Type B pancreatic cell (in vitro differentiated cells): ENCODE measurements at regions not wholly inside any gene's neighbourhood (a gene's known extent, or its start where the extent isn't known, plus 50 kb on each side); places are given as distances from the start of the nearest gene placed in this dataset.
A peak's percentile ranks its signal among the peaks of the same experiment; 100 is the strongest.

ENCODE experiments used
- DNase-seq: peaks from one replicate; pipeline ENCODE4 v3.0.0; 2021; ENCODE audit warnings: mixed read lengths; ENCODE audit not compliant: unreplicated experiment; ENCODE audit errors: extremely low spot score
- H3K27ac Mint-ChIP-seq: 2 replicates; pipeline ENCODE4 v1.8.0; 2021; ENCODE audit warnings: mild to moderate bottlenecking, mixed read lengths
- H3K27me3 Mint-ChIP-seq: 2 replicates; pipeline ENCODE4 v1.8.0; 2021; ENCODE audit warnings: mixed read lengths
- H3K36me3 Mint-ChIP-seq: 2 replicates; pipeline ENCODE4 v1.8.0; 2021; ENCODE audit warnings: mixed read lengths
- H3K4me1 Mint-ChIP-seq: one replicate; pipeline ENCODE4 v1.8.0; 2021; ENCODE audit warnings: mixed read lengths; ENCODE audit not compliant: unreplicated experiment
- H3K4me3 Mint-ChIP-seq: 2 replicates; pipeline ENCODE4 v1.8.0; 2021; ENCODE audit warnings: mild to moderate bottlenecking, mixed read lengths
- H3K9me3 Mint-ChIP-seq: 2 replicates; pipeline ENCODE4 v1.8.0; 2021; ENCODE audit warnings: mixed read lengths
- TF ChIP-seq, protein P1 (sequence below): fragments of 200-600 bp; sonication (generic); conservative IDR thresholded peaks from 2 replicates; pipeline ENCODE4 v1.5.0; 2021; ENCODE audit warnings: antibody characterized with exemption, mild to moderate bottlenecking

DNA sequence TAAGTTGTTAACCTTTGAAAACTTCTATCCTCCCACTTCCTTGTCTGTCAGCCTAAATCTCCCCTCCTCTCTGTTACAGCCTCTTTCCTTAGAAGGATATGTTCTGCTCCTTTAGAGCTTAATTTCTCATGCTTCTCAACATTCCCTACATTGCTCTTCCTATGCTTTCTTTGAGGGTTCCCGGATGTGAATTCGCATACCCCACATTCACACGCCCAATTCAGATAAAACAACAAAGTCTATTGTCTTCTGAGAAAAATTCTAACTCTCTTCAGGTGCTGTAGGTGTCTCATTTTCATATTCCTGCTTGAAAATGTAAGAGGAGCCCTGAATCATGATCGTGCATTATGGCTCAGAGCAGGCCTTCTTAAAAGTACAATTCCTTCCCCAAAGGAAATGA, 171.8 kb upstream of the DPH6 start:
- Mint-ChIP-seq H3K27ac (peak overlapping the region; percentile 4), H3K4me1 (peaks cover 13% of the 10 kb centered on the region), H3K9me3 (peaks cover 19% of the 10 kb centered on the region), H3K27me3 (no peaks in the 10 kb centered on the region), H3K36me3 (no peaks in the 10 kb centered on the region), H3K4me3 (no peak overlapping the region)
- no peak for DNase-seq
- TF ChIP-seq, protein P1, sequence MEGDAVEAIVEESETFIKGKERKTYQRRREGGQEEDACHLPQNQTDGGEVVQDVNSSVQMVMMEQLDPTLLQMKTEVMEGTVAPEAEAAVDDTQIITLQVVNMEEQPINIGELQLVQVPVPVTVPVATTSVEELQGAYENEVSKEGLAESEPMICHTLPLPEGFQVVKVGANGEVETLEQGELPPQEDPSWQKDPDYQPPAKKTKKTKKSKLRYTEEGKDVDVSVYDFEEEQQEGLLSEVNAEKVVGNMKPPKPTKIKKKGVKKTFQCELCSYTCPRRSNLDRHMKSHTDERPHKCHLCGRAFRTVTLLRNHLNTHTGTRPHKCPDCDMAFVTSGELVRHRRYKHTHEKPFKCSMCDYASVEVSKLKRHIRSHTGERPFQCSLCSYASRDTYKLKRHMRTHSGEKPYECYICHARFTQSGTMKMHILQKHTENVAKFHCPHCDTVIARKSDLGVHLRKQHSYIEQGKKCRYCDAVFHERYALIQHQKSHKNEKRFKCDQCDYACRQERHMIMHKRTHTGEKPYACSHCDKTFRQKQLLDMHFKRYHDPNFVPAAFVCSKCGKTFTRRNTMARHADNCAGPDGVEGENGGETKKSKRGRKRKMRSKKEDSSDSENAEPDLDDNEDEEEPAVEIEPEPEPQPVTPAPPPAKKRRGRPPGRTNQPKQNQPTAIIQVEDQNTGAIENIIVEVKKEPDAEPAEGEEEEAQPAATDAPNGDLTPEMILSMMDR, result no peak

DNA sequence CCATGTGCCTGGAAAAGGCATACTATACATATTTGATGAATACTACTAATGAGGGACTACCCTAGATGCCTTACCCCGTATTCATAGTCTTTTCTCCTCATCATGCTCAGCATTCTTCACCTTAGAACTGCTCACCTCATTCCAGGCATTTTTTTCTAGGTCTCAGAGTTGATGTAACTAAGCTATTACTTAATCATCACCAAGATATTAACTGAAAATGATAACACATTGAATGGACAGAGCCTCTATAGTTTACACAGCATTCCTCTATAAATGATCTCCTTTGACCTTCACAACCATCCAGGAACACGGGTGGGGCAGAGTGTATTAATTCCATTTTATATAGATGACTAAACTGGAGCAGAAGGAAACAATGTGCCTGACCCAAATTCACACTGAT, 174.1 kb upstream of the DPH6 start:
- no peak overlapping the region for H3K27ac Mint-ChIP-seq
- H3K4me1 Mint-ChIP-seq, result peaks cover 13% of the 10 kb centered on the region
- peaks cover 19% of the 10 kb centered on the region for H3K9me3 Mint-ChIP-seq
- no peak overlapping the region for H3K4me3 Mint-ChIP-seq
- H3K36me3 Mint-ChIP-seq, result no peaks in the 10 kb centered on the region
- TF ChIP-seq, protein P1, result no peak
- DNase-seq, result no peak
- no peaks in the 10 kb centered on the region for H3K27me3 Mint-ChIP-seq

DNA sequence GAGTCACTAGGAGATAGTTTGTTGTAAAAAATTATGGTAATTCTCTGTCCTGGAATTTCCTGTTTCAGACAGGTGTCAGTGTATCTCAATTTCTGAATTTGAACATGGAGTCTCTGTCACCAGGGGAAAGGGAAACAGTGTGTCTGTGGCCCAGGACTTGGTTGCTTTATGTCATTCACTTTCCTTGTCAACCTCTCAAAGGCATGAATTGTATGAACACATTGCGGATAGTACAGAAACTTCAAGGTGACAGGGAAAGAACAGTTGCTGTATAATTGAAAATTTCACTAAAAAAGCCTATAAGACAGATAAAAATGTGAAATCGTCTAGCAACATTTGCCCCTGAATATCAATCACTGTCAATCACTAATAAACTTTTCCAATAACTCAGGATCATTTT, 175.0 kb upstream of the DPH6 start:
- Mint-ChIP-seq H3K4me1 (peaks cover 13% of the 10 kb centered on the region), H3K4me3 (no peak overlapping the region), H3K27ac (no peak overlapping the region), H3K36me3 (no peaks in the 10 kb centered on the region), H3K9me3 (peaks cover 16% of the 10 kb centered on the region), H3K27me3 (no peaks in the 10 kb centered on the region)
- DNase-seq, result no peak
- TF ChIP-seq, protein P1, result no peak

DNA sequence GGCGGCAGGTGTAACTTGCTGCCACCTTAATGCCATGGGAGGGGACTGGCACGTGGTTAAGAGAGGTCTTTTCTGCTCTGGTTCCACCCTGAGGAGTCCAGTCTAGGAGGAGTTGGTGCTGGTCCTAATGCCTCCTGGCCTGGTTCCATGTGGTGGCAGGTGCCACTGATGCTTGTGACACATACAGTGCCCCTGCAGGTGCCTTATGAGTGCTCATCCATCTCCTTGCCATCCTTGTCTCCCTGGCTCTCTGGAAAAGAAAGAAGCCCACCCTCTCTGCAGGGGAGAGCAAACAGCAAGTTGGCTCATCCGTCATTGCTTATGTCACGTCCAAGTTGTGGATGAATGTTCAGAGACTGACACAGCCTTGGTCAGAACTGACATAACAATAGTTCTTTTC, 175.8 kb upstream of the DPH6 start:
- H3K4me1 Mint-ChIP-seq, result peaks cover 13% of the 10 kb centered on the region
- H3K27ac Mint-ChIP-seq, result no peak overlapping the region
- H3K36me3 Mint-ChIP-seq, result no peaks in the 10 kb centered on the region
- TF ChIP-seq, protein P1, result no peak
- no peak overlapping the region for H3K4me3 Mint-ChIP-seq
- peaks cover 8% of the 10 kb centered on the region for H3K9me3 Mint-ChIP-seq
- DNase-seq, result no peak
- H3K27me3 Mint-ChIP-seq, result no peaks in the 10 kb centered on the region

DNA sequence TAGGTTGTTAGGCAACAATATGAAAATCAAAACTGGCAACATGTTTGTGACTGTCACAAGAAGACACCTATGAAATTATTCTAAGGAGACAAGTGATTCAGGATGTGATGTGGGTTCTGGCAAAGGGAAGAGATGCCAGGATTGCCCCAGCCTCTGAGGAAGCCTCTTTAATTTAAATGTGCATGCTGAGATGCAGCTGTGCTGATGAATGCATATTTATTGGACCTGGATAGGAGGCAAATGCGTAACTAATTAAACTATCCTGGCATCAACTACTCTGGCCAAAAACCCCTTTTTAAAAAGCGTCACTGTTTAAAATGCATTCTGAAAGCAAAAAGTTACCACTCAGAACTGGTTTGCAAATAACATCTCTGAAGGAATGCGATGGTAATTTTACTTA, 176.5 kb upstream of the DPH6 start:
- Mint-ChIP-seq H3K4me1 (peaks cover 14% of the 10 kb centered on the region), H3K36me3 (no peaks in the 10 kb centered on the region), H3K9me3 (peaks cover 8% of the 10 kb centered on the region), H3K27ac (no peak overlapping the region), H3K4me3 (no peak overlapping the region), H3K27me3 (no peaks in the 10 kb centered on the region)
- TF ChIP-seq, protein P1, result no peak
- no peak for DNase-seq
